Neuronal stem cell (in vitro differentiated cells): ENCODE measurements at regions not wholly inside any gene's neighbourhood (a gene's known extent, or its start where the extent isn't known, plus 50 kb on each side); places are given as distances from the start of the nearest gene placed in this dataset.

ENCODE experiments used
- DNase-seq: peaks from one replicate; pipeline ENCODE4 v3.0.0-alpha.2; 2013; ENCODE audit warnings: low spot score
- H2AFZ ChIP-seq: one replicate; pipeline ENCODE4 v1.6.1; 2013; ENCODE audit warnings: mild to moderate bottlenecking, low read length, inconsistent platforms
- H2AK5ac ChIP-seq: 2 replicates; pipeline ENCODE4 v1.6.1; 2013; ENCODE audit warnings: low read depth, mild to moderate bottlenecking, inconsistent platforms, low read length, moderate library complexity, mixed read lengths
- H2BK120ac ChIP-seq: 2 replicates; pipeline ENCODE4 v1.6.1; 2013; ENCODE audit warnings: low read depth, mild to moderate bottlenecking, inconsistent platforms, low read length, moderate library complexity, mixed read lengths
- H2BK12ac ChIP-seq: one replicate; pipeline ENCODE4 v1.6.1; 2013; ENCODE audit warnings: low read length, inconsistent platforms
- H2BK15ac ChIP-seq: 2 replicates; pipeline ENCODE4 v1.6.1; 2013; ENCODE audit warnings: mild to moderate bottlenecking, low read length, inconsistent platforms, mixed read lengths
- H2BK5ac ChIP-seq: one replicate; pipeline ENCODE4 v1.6.1; 2013; ENCODE audit warnings: inconsistent platforms, mild to moderate bottlenecking, low read length, moderate library complexity
- H3K14ac ChIP-seq: one replicate; pipeline ENCODE4 v1.6.1; 2013; ENCODE audit warnings: low read length, inconsistent platforms
- H3K18ac ChIP-seq: 2 replicates; pipeline ENCODE4 v1.6.1; 2013; ENCODE audit warnings: low read length, inconsistent platforms
- H3K23ac ChIP-seq: 2 replicates; pipeline ENCODE4 v1.6.1; 2013; ENCODE audit warnings: low read depth, mild to moderate bottlenecking, mixed read lengths, low read length, inconsistent platforms; ENCODE audit not compliant: poor library complexity
- H3K27ac ChIP-seq: replicated peaks from 3 replicates; pipeline ENCODE4 v1.5.1; 2013; ENCODE audit warnings: low read length, inconsistent platforms
- H3K27me3 ChIP-seq, 3 experiments: 2 replicates each; pipeline ENCODE4 v1.6.1; 2013; ENCODE audit warnings: low read length in 3 of 3, mild to moderate bottlenecking in 2 of 3, inconsistent platforms in 1 of 3, low read depth in 1 of 3, mixed read lengths in 1 of 3, moderate library complexity in 1 of 3; ENCODE audit not compliant: control insufficient read depth in 3 of 3, insufficient read depth in 3 of 3
- H3K36me3 ChIP-seq, 2 donors: replicated peaks in 1 of 2; 2 replicates each; pipeline ENCODE4 v1.6.1; 2013; ENCODE audit warnings: low read length in 2 of 2; ENCODE audit not compliant: control insufficient read depth in 2 of 2, insufficient read depth in 2 of 2
- H3K4ac ChIP-seq: 2 replicates; pipeline ENCODE4 v1.6.1; 2013; ENCODE audit warnings: inconsistent platforms, mild to moderate bottlenecking, low read length, moderate library complexity
- H3K4me1 ChIP-seq, 2 donors: 1 replicate in 1 of 2; 2 replicates in 1 of 2; pipeline ENCODE4 v1.6.1; 2013; ENCODE audit warnings: low read length in 2 of 2, low read depth in 1 of 2; ENCODE audit not compliant: control insufficient read depth in 2 of 2, insufficient read depth in 1 of 2
- H3K4me2 ChIP-seq: one replicate; pipeline ENCODE4 v1.6.1; 2013; ENCODE audit warnings: mild to moderate bottlenecking, low read length, inconsistent platforms; ENCODE audit not compliant: insufficient read depth, poor library complexity, severe bottlenecking
- H3K4me3 ChIP-seq, 2 donors: 2 replicates each; pipeline ENCODE4 v1.5.1; 2013; ENCODE audit warnings: low read length in 2 of 2, mild to moderate bottlenecking in 2 of 2, inconsistent platforms in 1 of 2, moderate library complexity in 1 of 2
- H3K79me1 ChIP-seq: one replicate; pipeline ENCODE4 v1.6.1; 2013; ENCODE audit warnings: low read depth, mild to moderate bottlenecking, inconsistent platforms, low read length, moderate library complexity
- H3K9ac ChIP-seq: one replicate; pipeline ENCODE4 v1.6.1; 2013; ENCODE audit warnings: mild to moderate bottlenecking, low read depth, low read length, inconsistent platforms; ENCODE audit not compliant: poor library complexity
- H3K9me3 ChIP-seq, 2 donors: replicated peaks in 1 of 2; 2 replicates each; pipeline versions ENCODE3 to v1.6.1; 2013; ENCODE audit warnings: low read length in 2 of 2, mild to moderate bottlenecking in 2 of 2, inconsistent platforms in 1 of 2, low read depth in 1 of 2, mixed read lengths in 1 of 2, moderate library complexity in 1 of 2; ENCODE audit not compliant: control insufficient read depth in 2 of 2, insufficient read depth in 1 of 2
- H4K8ac ChIP-seq: one replicate; pipeline ENCODE4 v1.6.1; 2013; ENCODE audit warnings: low read depth, mild to moderate bottlenecking, inconsistent platforms, low read length, moderate library complexity
- H4K91ac ChIP-seq: one replicate; pipeline ENCODE4 v1.6.1; 2013; ENCODE audit warnings: low read length, low read depth, mild to moderate bottlenecking, inconsistent platforms; ENCODE audit not compliant: poor library complexity
- WGBS, 2 donors: extraction: QIAGEN DNeasy Blood & Tissue Kit; methylation state at CpG; one replicate each; pipeline ENCODE4 v1.1.7; 2013; ENCODE audit warnings: missing lambda C conversion rate in 2 of 2, mixed read lengths in 1 of 2; ENCODE audit not compliant: insufficient read length in 2 of 2, insufficient replicate concordance in 1 of 2; ENCODE audit errors: extremely low coverage in 2 of 2; 5-methylcytosine and 5-hydroxymethylcytosine counted together

GRCh38 chr5:34476941-34477565 lies 179.1 kb upstream of the RAI14 start:
- Histone ChIP-seq H3K4me3 (no peak overlapping the region), H3K27me3 (peaks cover 0 to 4% (median 0%) of the 10 kb centered on the region in 3 experiments), H2BK15ac (no peak overlapping the region), H2AFZ (no peak overlapping the region), H3K4me2 (no peak overlapping the region), H4K91ac (no peak overlapping the region), H3K4ac (no peak overlapping the region), H3K27ac (no peak overlapping the region), H3K18ac (no peak overlapping the region), H2BK12ac (no peak overlapping the region), H3K4me1 (peaks cover 2 to 8% of the 10 kb centered on the region in 2 donors), H4K8ac (no peak overlapping the region), H2BK120ac (no peak overlapping the region), H2AK5ac (no peak overlapping the region), H3K9ac (no peak overlapping the region), H3K9me3 (peaks cover 0 to 15% of the 10 kb centered on the region in 2 donors), H3K14ac (no peak overlapping the region), H2BK5ac (no peak overlapping the region), H3K36me3 (no peaks in the 10 kb centered on the region), H3K79me1 (no peaks in the 10 kb centered on the region), H3K23ac (no peak overlapping the region)
- no CpG with 5 or more reads among the region's 12 CpGs for WGBS, 2 donors
- no peak for DNase-seq

DNA sequence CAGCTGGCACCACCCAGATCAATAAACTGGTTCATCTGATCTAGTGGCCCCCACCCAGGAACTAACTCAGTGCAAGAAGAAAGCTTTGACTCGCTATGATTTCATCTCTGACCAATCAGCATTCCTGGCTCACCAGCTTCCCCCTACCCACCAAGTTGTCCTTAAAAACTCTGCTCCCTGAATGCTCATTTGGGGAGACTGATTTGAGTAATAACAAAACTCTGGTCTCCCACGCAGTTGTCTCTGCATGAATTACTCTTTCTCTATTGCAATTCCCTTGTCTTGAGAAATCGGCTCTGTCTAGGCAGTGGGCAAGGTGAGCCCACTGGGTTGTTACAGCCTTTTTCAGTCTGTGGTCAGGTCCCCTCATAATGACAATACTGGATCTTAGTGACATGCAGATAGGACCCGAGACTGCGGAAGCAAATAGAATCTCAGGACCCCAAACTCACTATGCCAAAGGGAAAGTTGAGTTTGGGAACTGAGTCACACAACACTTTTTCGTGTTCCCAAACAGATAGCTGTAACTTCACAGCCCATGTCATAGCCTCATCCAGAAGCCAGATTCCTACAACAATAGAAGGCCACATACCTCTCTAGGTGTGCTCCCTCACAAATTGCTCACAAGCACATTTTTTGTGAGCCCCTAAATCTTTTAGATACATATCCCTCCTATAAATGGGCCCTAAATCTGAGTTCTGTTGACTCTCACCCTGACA lies 175.2 kb upstream of the RAI14 start:
- Histone ChIP-seq H3K14ac (no peak overlapping the region), H2AFZ (no peak overlapping the region), H3K79me1 (no peaks in the 10 kb centered on the region), H3K9me3 (peaks cover 5 to 24% of the 10 kb centered on the region in 2 donors), H4K8ac (no peak overlapping the region), H2AK5ac (no peak overlapping the region), H3K36me3 (no peaks in the 10 kb centered on the region), H3K27ac (no peak overlapping the region), H2BK15ac (no peak overlapping the region), H4K91ac (no peak overlapping the region), H2BK5ac (no peak overlapping the region), H3K4ac (no peak overlapping the region), H3K4me3 (no peak overlapping the region), H2BK120ac (no peak overlapping the region), H3K4me2 (no peak overlapping the region), H2BK12ac (no peak overlapping the region), H3K18ac (no peak overlapping the region), H3K27me3 (no peaks in the 10 kb centered on the region), H3K4me1 (peaks cover 10 to 19% of the 10 kb centered on the region in 2 donors), H3K23ac (no peak overlapping the region), H3K9ac (no peak overlapping the region)
- DNase-seq: no peak
- no CpG with 5 or more reads among the region's 6 CpGs for WGBS, 2 donors

- H3K27ac ChIP-seq: peak overlapping the region; percentile 59
- H3K27me3 ChIP-seq: no peaks in the 10 kb centered on the region
- no peak overlapping the region for H3K4me3 ChIP-seq
- H3K79me1 ChIP-seq: no peaks in the 10 kb centered on the region
- no CpG with 5 or more reads among the region's 5 CpGs for WGBS, 2 donors
- no peak overlapping the region for H3K18ac ChIP-seq
- H2BK120ac ChIP-seq: no peak overlapping the region
- H4K8ac ChIP-seq: no peak overlapping the region
- no peak overlapping the region for H3K23ac ChIP-seq
- H3K9ac ChIP-seq: no peak overlapping the region
- peak; percentile 44 for DNase-seq
- no peak overlapping the region for H2AK5ac ChIP-seq
- no peak overlapping the region for H2BK12ac ChIP-seq
- H3K4me2 ChIP-seq: no peak overlapping the region
- H2BK15ac ChIP-seq: no peak overlapping the region
- H3K36me3 ChIP-seq: no peaks in the 10 kb centered on the region
- H3K4ac ChIP-seq: no peak overlapping the region
- H3K4me1 ChIP-seq: peaks cover 10 to 19% of the 10 kb centered on the region in 2 donors
- H2BK5ac ChIP-seq: no peak overlapping the region
- H2AFZ ChIP-seq: peak overlapping the region; percentile 45
- H4K91ac ChIP-seq: no peak overlapping the region
- no peak overlapping the region for H3K14ac ChIP-seq
- peaks cover 5 to 24% of the 10 kb centered on the region in 2 donors for H3K9me3 ChIP-seq
Measured at GRCh38 chr5:34483442-34484033, 172.6 kb upstream of the RAI14 start.

DNA sequence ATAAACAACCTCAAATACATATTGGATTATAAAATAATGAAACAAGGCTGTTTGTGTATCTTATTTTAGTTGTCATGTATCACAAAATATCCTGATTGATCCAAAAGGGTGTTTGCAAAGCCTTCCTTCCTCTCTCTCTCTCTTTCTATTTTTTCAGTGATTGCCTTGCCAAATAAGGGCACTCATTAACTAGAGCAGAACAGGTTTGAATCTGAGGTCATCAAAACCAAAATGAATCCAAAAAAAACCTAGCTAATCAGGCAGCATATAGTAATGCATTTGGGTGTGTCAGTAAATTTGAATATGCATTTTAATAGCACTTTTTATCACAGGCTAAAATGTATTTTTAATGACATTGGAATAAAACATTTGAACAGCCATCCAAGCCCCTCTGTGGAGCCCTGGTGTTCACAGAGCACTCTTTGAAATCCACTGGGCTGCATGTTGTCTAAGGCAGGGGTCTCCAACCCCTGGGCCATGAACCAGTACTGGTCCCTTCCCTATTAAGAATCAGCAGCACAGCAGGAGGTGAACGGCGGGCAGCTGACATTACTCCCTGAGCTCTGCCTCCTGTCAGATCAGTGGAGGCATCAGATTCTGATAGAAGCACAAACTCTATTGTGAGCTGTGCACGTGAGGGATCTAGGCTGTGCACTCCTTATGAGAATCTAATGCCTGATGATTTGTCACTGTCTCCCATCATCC lies 171.8 kb upstream of the RAI14 start:
- Histone ChIP-seq H4K91ac (no peak overlapping the region), H3K4me2 (no peak overlapping the region), H3K23ac (no peak overlapping the region), H2BK120ac (no peak overlapping the region), H2AK5ac (no peak overlapping the region), H3K79me1 (no peaks in the 10 kb centered on the region), H2BK15ac (no peak overlapping the region), H2BK5ac (no peak overlapping the region), H2AFZ (no peak overlapping the region), H2BK12ac (peak overlapping the region; percentile 16), H3K27ac (no peak overlapping the region), H3K4me3 (no peak overlapping the region), H3K9me3 (peaks cover 5 to 20% of the 10 kb centered on the region in 2 donors), H3K9ac (no peak overlapping the region), H3K4ac (no peak overlapping the region), H3K14ac (no peak overlapping the region), H3K36me3 (no peaks in the 10 kb centered on the region), H3K27me3 (no peaks in the 10 kb centered on the region), H3K18ac (no peak overlapping the region), H4K8ac (no peak overlapping the region), H3K4me1 (peaks cover 10 to 19% of the 10 kb centered on the region in 2 donors)
- no CpG with 5 or more reads among the region's 3 CpGs for WGBS, 2 donors
- no peak for DNase-seq
